Heart left ventricle (tissue), 13 donors: ENCODE measurements at regions not wholly inside any gene's neighbourhood (a gene's known extent, or its start where the extent isn't known, plus 50 kb on each side); places are given as distances from the start of the nearest gene placed in this dataset.

ENCODE experiments used
- POLR2A ChIP-seq, 2 donors: fragments of 450-650 bp; IDR thresholded peaks; one replicate each; pipeline ENCODE4 v1.6.1; 2017; ENCODE audit warnings: antibody characterized with exemption in 2 of 2, mild to moderate bottlenecking in 2 of 2, moderate library complexity in 2 of 2
- TF ChIP-seq, protein P1 (sequence below), 12 donors: fragments of 200-600 bp; sonication (generic) in 4 of 12; IDR thresholded peaks; one replicate each; pipeline versions ENCODE4 v1.5.0 to v1.8.0; 2018 to 2022; ENCODE audit warnings: antibody characterized with exemption in 12 of 12, mild to moderate bottlenecking in 5 of 12
- donor health status: ischemic (EF 13 %, LVEDD 7.1; RV severe dilation, severe dysfunction).
- donor health status: DM: no; HTN: yes; CAD: no.
- donor health status: DM: no; HTN: no; CAD: no.
- donor health status: ischemic (EF 25% LVEDD 6.9; RV normal size, moderate dysfunction).
- donor health status: ischemic (EF 25% LVEDD 5.7; RV mildly dilated, moderate dysfunction).
- donor health status: ischemic (EF 35%, LVEDD 5.7; RV mildly dilated, moderate dysfunction).
- donor health status: nonischemic (EF 11% LVEDD 7.7; RV severe dilation, severe dysfunction).
- donor health status: DM: yes; HTN: yes; CAD: no.
- donor health status: PGD.
- donor health status: ischemic (EF 29% LVEDD 5.4; RV normal size, mild dysfunction).
- donor health status: nonischemic (EF 23%, LVEDD 6.1; RV moderate dilation, normal function).

GRCh38 chr13:106056851-106057250 lies 478.6 kb downstream of the EFNB2 start:
- TF ChIP-seq, protein P1, sequence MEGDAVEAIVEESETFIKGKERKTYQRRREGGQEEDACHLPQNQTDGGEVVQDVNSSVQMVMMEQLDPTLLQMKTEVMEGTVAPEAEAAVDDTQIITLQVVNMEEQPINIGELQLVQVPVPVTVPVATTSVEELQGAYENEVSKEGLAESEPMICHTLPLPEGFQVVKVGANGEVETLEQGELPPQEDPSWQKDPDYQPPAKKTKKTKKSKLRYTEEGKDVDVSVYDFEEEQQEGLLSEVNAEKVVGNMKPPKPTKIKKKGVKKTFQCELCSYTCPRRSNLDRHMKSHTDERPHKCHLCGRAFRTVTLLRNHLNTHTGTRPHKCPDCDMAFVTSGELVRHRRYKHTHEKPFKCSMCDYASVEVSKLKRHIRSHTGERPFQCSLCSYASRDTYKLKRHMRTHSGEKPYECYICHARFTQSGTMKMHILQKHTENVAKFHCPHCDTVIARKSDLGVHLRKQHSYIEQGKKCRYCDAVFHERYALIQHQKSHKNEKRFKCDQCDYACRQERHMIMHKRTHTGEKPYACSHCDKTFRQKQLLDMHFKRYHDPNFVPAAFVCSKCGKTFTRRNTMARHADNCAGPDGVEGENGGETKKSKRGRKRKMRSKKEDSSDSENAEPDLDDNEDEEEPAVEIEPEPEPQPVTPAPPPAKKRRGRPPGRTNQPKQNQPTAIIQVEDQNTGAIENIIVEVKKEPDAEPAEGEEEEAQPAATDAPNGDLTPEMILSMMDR (IDR thresholded peaks at IDR 0.05), result no peak
- no peak for TF ChIP-seq POLR2A (IDR thresholded peaks at IDR 0.05)
